VCaP (cell line): ENCODE measurements at regions not wholly inside any gene's neighbourhood (a gene's known extent, or its start where the extent isn't known, plus 50 kb on each side); places are given as distances from the start of the nearest gene placed in this dataset.
A peak's percentile ranks its signal among the peaks of the same experiment; 100 is the strongest.

Experiments
- H3K27ac ChIP-seq: fragments of 450-650 bp; 2 replicates; pipeline ENCODE4 v1.5.1; 2017
- TF ChIP-seq, protein P1 (sequence below): fragments of 450-650 bp; conservative IDR thresholded peaks from 2 replicates; pipeline ENCODE4 v1.5.1; 2017; ENCODE audit warnings: mild to moderate bottlenecking, moderate library complexity

DNA sequence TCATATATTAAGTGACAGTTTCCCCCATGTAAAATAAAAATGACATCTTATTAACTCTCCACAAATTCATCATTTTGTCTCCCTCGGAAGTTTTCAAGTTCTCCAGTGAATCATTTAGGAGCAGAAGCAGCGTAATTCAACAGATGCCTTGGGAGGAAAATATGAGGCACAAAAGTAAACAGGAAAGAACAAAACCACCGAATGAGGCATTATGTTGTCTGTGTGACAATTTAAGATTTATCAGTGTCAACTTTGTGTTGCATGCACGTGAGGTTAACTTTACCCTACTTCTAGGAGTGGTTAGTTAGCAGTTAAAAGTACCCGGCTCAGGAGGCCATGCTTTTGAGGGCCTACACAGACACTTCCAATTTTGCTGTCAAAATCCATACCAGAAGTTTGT is 258.6 kb downstream of the IPO8 start:
- H3K27ac ChIP-seq: peak overlapping the region; percentile 59
- TF ChIP-seq, protein P1, sequence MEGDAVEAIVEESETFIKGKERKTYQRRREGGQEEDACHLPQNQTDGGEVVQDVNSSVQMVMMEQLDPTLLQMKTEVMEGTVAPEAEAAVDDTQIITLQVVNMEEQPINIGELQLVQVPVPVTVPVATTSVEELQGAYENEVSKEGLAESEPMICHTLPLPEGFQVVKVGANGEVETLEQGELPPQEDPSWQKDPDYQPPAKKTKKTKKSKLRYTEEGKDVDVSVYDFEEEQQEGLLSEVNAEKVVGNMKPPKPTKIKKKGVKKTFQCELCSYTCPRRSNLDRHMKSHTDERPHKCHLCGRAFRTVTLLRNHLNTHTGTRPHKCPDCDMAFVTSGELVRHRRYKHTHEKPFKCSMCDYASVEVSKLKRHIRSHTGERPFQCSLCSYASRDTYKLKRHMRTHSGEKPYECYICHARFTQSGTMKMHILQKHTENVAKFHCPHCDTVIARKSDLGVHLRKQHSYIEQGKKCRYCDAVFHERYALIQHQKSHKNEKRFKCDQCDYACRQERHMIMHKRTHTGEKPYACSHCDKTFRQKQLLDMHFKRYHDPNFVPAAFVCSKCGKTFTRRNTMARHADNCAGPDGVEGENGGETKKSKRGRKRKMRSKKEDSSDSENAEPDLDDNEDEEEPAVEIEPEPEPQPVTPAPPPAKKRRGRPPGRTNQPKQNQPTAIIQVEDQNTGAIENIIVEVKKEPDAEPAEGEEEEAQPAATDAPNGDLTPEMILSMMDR: no peak

GRCh38 chr12:30428098-30428497 is 267.6 kb downstream of the IPO8 start:
- H3K27ac ChIP-seq: peak overlapping the region; percentile 38
- TF ChIP-seq, protein P1: no peak

GRCh38 chr12:30427555-30427954 is 268.1 kb downstream of the IPO8 start:
- TF ChIP-seq, protein P1: no peak
- H3K27ac ChIP-seq: peak overlapping the region; percentile 38

GRCh38 chr12:30425445-30425844 is 270.2 kb downstream of the IPO8 start:
- no peak overlapping the region for H3K27ac ChIP-seq
- TF ChIP-seq, protein P1: no peak

DNA sequence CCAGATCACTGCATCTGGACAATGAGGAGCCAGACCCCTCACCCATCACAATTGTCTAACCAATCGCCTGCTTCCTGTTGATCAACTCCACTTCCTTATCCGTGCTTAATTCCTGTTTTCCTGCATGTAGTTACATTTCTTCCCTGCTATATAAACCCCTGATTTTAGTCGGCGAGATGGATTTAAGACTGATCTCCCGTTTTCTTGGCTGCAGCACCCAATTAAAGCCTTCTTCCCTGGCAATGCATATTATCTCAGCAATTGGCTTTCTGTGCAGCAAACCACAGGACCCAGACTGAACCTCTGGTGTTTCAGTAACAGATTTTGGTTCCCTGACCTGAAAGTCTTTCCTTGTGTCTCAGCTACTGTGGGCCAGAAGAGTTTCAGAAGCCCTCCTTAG is 272.3 kb downstream of the IPO8 start:
- TF ChIP-seq, protein P1: no peak
- no peak overlapping the region for H3K27ac ChIP-seq

- TF ChIP-seq, protein P1: no peak
Measured at GRCh38 chr12:30422844-30423243, 272.8 kb downstream of the IPO8 start.

GRCh38 chr12:30420561-30420960 is 275.1 kb downstream of the IPO8 start:
- H3K27ac ChIP-seq: no peak overlapping the region
- TF ChIP-seq, protein P1: no peak

More at GRCh38 chr12:30422844-30423243, 272.8 kb downstream of the IPO8 start:
- no peak overlapping the region for H3K27ac ChIP-seq
